Omental fat pad (tissue), 3 donors: ENCODE measurements at regions not wholly inside any gene's neighbourhood (a gene's known extent, or its start where the extent isn't known, plus 50 kb on each side); places are given as distances from the start of the nearest gene placed in this dataset.

Source experiments
- ATAC-seq: fragments of 150-250 bp; one replicate; pipeline ENCODE4 v1.9.1; 2016; ENCODE audit warnings: mild to moderate bottlenecking, moderate library complexity; ENCODE audit not compliant: low FRiP score
- DNase-seq: peaks from one replicate; pipeline ENCODE4 v3.0.0-alpha.2; 2019; ENCODE audit warnings: low spot score
- CTCF ChIP-seq, 3 donors: fragments of 450-650 bp; IDR thresholded peaks; one replicate each; pipeline ENCODE4 v1.5.1; 2016 to 2017; ENCODE audit warnings: antibody characterized with exemption in 3 of 3, mild to moderate bottlenecking in 3 of 3, moderate library complexity in 2 of 3

GRCh38 chr2:226121046-226121738, 678.4 kb downstream of the IRS1 start:
- DNase-seq (no peak), ATAC-seq (no peak)
- TF ChIP-seq CTCF (IDR thresholded peaks at IDR 0.05), result no peak

GRCh38 chr2:226118471-226119429, 680.9 kb downstream of the IRS1 start:
- DNase-seq (peak; percentile 33), ATAC-seq (peak; percentile 67)

GRCh38 chr2:226117510-226118065, 682.0 kb downstream of the IRS1 start:
- TF ChIP-seq CTCF (IDR thresholded peaks at IDR 0.05), result no peak
- DNase-seq (no peak), ATAC-seq (no peak)

More at GRCh38 chr2:226118471-226119429, 680.9 kb downstream of the IRS1 start:
- no peak for TF ChIP-seq CTCF (IDR thresholded peaks at IDR 0.05)

GRCh38 chr2:226116346-226116745, 683.3 kb downstream of the IRS1 start:
- no peak for DNase-seq
- no peak for TF ChIP-seq CTCF (IDR thresholded peaks at IDR 0.05)
- ATAC-seq, result no peak

- TF ChIP-seq CTCF (IDR thresholded peaks at IDR 0.05), result no peak
Measured at GRCh38 chr2:226115832-226116200, 683.8 kb downstream of the IRS1 start.

GRCh38 chr2:226115102-226115831, 684.4 kb downstream of the IRS1 start:
- ATAC-seq (peak; percentile 88), DNase-seq (no peak)
- no peak for TF ChIP-seq CTCF (IDR thresholded peaks at IDR 0.05)

More at GRCh38 chr2:226115832-226116200, 683.8 kb downstream of the IRS1 start:
- no peak for DNase-seq
- ATAC-seq, result no peak
